Hematopoietic multipotent progenitor cell treated with erythropoietin and hydrocortisone succinate and interleukin-3 and kit ligand, for 8 days (in vitro differentiated cells): ENCODE measurements at regions not wholly inside any gene's neighbourhood (a gene's known extent, or its start where the extent isn't known, plus 50 kb on each side); places are given as distances from the start of the nearest gene placed in this dataset.
"Not testable (repeated sequence)": the region's sequence is repeated elsewhere in the genome, so short reads cannot be mapped to it uniquely, and the experiment has no call there.

Experiments
- DNase-seq: peaks from one replicate; pipeline ENCODE4 v3.0.0-alpha.2; 2015

- no peak for DNase-seq
These were observed 709.3 kb upstream of the AUTS2 start for GRCh38 chr7:68888971-68889385.

DNA sequence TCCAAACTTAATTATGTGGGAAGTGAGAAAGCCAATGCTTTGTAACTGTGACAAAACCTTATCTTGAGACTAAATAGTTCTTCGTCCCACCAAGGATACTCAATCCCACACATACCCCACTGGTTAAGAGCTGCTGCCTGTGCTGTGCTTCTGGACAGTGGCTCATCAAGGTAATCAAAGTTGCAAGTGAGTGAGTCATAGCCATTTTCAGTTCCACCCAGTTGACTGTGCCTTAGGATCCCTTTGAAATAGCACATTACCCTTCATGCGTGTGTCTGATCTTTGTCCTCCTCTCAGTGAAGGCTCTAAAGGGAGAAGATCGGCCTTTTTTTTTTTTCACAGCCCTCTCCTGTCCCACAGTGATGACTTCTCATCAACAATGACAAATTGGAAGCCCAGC, 706.0 kb upstream of the AUTS2 start:
- DNase-seq: no peak

- no peak for DNase-seq
These were observed 704.9 kb upstream of the AUTS2 start for GRCh38 chr7:68893411-68893810.

DNA sequence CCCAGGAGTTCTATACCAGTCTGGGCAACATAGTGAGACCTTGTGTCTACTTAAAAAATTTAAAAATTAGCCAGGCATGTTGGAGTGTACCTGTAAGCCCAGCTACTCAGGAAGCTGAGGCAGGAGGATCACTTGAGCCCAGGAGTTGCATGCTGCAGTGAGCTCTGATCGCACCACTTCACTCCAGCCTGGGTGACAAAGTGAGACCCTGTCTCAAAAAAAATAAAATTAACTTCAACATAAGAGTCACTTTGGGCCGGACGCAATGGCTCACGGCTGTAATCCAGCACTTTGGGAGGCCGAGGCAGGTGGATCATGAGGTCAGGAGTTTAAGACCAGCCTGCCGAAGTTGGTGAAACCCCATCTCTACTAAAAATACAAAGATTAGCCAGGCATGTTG, 699.1 kb upstream of the AUTS2 start:
- not testable (repeated sequence) for DNase-seq

GRCh38 chr7:68900096-68900495, 698.2 kb upstream of the AUTS2 start:
- no peak for DNase-seq

- no peak for DNase-seq
These were observed 693.6 kb upstream of the AUTS2 start for GRCh38 chr7:68904630-68905029.

DNA sequence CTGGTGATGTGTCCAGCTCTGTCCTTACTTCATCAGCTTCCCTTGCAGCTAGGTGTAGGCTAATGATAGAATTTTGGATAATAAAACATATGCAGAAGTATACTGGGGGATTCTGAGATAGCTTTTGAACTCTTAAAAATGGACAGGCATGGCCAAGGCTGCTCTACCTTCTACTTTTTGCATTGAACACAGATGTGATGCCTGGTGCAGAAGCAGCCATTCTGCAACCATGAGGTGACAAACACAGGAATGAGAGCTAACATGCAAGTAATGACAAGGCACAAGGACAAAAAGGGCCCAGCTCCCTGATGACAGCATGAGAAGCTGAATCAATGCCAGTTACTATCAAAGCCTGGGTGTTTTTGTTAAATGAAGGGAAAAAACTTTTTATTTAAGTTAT, 686.5 kb upstream of the AUTS2 start:
- DNase-seq: no peak

GRCh38 chr7:68914006-68914405, 684.3 kb upstream of the AUTS2 start:
- DNase-seq: no peak

- DNase-seq: no peak
These were observed 681.1 kb upstream of the AUTS2 start for GRCh38 chr7:68917041-68917651.

DNA sequence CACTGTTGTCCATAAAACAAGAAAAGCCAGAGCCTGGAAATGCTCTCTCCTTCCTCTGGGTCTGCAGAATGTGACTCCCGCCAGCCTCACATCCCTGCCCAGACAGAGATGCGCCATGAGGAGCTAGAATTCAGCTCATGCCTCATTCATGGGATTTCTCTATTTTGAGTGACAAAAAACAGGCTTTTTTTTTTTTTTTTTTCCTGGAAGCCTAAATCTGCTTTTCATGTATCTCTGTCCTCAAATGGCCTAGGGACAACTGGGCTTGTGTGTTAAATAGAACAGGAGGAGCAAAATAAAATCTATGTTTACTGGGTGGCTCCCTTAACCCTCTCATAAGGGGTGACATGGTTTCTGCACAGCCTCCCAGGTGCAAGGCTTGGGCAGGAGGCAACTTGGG, 679.7 kb upstream of the AUTS2 start:
- no peak for DNase-seq

- no peak for DNase-seq
These were observed 675.4 kb upstream of the AUTS2 start for GRCh38 chr7:68922850-68923249.

- DNase-seq: no peak
These were observed 673.0 kb upstream of the AUTS2 start for GRCh38 chr7:68925241-68925640.

- DNase-seq: no peak
These were observed 668.5 kb upstream of the AUTS2 start for GRCh38 chr7:68929781-68930261.

- no peak for DNase-seq
These were observed 661.7 kb upstream of the AUTS2 start for GRCh38 chr7:68936471-68937035.

DNA sequence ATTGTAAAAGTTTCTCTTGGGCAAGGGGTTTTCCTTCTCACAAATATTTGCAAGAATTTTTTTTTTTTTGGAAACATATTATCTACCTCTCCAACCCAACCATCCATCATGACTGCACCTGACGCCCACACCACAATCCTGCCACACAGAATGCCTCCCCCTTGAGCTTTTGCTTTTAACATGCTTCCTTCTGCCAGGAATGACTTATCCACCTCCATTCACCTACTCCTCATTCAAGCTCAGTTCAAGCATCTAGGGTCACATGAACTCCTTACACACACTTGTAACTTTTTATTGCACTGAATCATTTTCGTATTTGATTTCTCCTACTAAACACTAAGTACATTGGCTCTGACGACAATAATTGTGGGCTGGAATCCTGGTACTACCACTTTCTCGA, 660.1 kb upstream of the AUTS2 start:
- DNase-seq: no peak

- DNase-seq: no peak
These were observed 654.5 kb upstream of the AUTS2 start for GRCh38 chr7:68943786-68944185.

DNA sequence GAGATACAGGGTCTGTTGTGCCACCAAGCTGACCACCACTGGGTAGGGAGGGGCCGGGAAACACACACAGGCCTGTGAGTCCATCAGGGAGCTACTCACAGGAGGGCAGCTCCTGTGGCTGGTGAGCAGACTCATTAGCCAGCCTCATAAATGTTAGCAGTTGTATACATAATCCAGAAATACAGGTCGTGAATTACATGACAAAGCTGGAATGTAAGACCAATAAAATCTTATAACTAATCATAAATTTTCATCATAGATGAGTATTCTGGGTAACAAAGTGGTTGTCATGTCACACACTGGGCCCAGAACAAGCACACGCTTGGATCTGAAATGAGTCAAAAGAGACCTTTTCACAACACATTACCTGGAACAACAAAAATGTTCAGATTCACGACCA, 642.6 kb upstream of the AUTS2 start:
- no peak for DNase-seq

GRCh38 chr7:68958571-68958970, 639.7 kb upstream of the AUTS2 start:
- no peak for DNase-seq

DNA sequence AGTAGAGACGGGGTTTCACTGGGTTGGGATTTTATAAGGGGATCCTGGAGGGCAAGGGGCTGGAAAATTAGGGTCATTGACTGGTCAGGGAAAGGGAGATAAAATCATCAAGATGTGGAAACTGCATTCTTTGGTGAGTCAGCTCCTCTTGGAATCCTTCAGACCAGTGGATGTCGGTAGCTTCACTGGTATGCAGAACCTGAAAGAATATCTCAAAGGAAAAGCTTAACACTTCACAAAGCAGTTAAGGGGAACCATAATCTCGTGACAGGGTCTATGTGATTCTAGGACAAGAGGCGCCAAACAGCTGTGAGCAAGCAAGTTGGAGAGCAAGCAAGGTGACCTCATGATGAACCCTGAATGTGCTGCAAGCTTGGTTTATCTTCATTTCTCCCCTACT, 634.7 kb upstream of the AUTS2 start:
- DNase-seq: no peak

- no peak for DNase-seq
These were observed 634.2 kb upstream of the AUTS2 start for GRCh38 chr7:68964060-68964459.

GRCh38 chr7:68965351-68965750, 632.9 kb upstream of the AUTS2 start:
- DNase-seq: no peak

DNA sequence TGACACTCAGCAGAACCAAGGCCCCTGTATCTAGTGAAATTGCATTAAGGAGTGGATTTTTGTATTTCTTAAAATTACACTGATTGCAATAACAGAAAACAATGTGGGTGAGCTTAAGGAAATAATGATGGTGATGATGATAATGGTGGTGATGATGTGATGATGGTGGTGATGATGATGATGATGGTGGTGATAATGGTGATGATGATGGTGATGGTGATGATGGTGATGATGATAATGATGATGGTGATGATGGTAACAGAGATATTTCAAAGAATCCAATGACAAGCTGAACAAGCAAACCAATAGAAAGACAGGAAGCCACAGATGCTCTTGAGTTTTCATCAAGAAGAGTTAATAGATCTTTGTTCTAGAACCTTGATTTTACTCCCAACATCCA, 630.7 kb upstream of the AUTS2 start:
- DNase-seq: no peak

GRCh38 chr7:68969571-68969970, 628.7 kb upstream of the AUTS2 start:
- no peak for DNase-seq

- DNase-seq: no peak
These were observed 626.5 kb upstream of the AUTS2 start for GRCh38 chr7:68971634-68972340.
